ENCODE measurements at regions not wholly inside any gene's neighbourhood (a gene's known extent, or its start where the extent isn't known, plus 50 kb on each side); places are given as distances from the start of the nearest gene placed in this dataset.

- TF ChIP-seq CTCF (IDR thresholded peaks at IDR 0.05; ENCODE audit: insufficient read depth, low read length, severe bottlenecking) = no peak
- FAIRE-seq (no peak), DNase-seq (ENCODE audit: low read depth) (no peak)
- H3K4me3 ChIP-seq (ENCODE audit: low read depth, low read length) = no peak overlapping the region
- H3K27me3 ChIP-seq (ENCODE audit: control insufficient read depth, insufficient read depth, low read length) = no peaks in the 10 kb centered on the region
- no peaks in the 10 kb centered on the region for H3K36me3 ChIP-seq (ENCODE audit: control insufficient read depth, insufficient read depth, low read length)
Observed at GRCh38 chr10:117710181-117710798, 167.7 kb downstream of the EMX2 start.

DNA sequence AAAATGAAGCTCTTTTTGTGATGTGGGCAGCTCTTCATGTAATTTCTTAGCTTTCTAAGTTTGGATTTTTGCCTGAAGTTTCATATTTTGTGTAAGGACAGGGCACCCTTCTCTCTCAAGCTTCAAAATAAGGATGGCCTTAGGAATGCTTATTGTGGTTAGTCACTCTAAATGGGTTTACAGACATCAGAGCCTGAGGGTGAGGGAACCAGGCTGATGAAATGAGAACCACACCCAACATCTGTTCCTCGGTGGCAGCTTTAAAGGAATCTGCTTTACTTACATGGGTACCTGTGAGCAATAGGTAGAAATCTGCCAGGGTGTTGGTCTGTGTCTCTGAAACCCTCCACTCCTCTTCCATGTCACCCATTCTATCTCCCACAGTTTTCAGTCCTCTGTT lies 174.3 kb downstream of the EMX2 start:
- DNase-seq (ENCODE audit: low read depth) = no peak
- H3K36me3 ChIP-seq (ENCODE audit: control insufficient read depth, insufficient read depth, low read length) = no peaks in the 10 kb centered on the region
- FAIRE-seq = no peak
- H3K27me3 ChIP-seq (ENCODE audit: control insufficient read depth, insufficient read depth, low read length) = no peaks in the 10 kb centered on the region
- no peak for TF ChIP-seq CTCF (IDR thresholded peaks at IDR 0.05; ENCODE audit: insufficient read depth, low read length, severe bottlenecking)
- no peak overlapping the region for H3K4me3 ChIP-seq (ENCODE audit: low read depth, low read length)

DNA sequence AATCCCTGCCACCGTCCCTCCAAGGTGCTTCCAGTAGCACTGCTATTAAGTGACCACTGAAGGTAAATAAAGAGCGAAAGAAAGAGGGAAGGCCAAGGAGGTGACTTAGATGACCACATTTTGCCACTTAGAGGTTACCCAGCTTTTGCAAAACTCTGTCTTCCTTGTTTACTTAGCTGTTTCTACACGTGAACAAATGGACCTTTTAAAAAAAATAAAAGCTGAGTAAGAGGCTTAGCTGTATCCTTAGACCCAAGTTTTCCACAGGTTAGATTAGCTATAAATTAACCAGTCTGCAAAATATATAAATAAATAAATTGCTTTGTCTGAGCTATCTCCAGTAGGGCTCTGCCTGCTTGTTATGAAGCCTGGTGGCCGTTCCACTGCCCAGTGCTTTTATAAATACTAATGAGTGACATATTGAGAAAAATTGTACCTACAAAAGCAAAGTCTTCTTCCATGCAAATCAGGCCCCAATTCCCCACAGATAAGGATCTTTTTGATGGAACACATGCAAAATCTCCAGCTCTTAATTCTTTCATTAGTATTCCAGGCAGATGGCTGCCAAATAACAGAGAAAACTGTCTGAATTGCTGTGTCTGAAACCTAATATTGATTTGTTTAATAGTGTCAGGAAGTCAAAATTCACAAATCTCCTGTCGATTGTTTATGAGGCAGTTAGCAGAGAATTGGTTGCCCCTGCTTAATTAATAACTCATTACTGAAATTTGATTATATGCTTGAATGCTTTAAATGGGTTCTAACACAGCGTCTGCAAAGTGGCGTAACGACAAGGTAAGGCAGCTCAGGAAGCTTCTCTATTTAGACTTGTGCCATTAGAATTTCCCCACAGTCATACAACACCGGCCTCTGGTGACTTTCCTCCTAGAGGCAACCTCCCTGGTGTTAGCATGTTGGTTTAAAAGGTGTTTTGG lies 176.7 kb downstream of the EMX2 start:
- Histone ChIP-seq H3K36me3 (ENCODE audit: control insufficient read depth, insufficient read depth, low read length) (no peaks in the 10 kb centered on the region), H3K4me3 (ENCODE audit: low read depth, low read length) (no peak overlapping the region), H3K27me3 (ENCODE audit: control insufficient read depth, insufficient read depth, low read length) (no peaks in the 10 kb centered on the region)
- FAIRE-seq = no peak
- no peak for DNase-seq (ENCODE audit: low read depth)
- TF ChIP-seq CTCF (IDR thresholded peaks at IDR 0.05; ENCODE audit: insufficient read depth, low read length, severe bottlenecking) = no peak

DNA sequence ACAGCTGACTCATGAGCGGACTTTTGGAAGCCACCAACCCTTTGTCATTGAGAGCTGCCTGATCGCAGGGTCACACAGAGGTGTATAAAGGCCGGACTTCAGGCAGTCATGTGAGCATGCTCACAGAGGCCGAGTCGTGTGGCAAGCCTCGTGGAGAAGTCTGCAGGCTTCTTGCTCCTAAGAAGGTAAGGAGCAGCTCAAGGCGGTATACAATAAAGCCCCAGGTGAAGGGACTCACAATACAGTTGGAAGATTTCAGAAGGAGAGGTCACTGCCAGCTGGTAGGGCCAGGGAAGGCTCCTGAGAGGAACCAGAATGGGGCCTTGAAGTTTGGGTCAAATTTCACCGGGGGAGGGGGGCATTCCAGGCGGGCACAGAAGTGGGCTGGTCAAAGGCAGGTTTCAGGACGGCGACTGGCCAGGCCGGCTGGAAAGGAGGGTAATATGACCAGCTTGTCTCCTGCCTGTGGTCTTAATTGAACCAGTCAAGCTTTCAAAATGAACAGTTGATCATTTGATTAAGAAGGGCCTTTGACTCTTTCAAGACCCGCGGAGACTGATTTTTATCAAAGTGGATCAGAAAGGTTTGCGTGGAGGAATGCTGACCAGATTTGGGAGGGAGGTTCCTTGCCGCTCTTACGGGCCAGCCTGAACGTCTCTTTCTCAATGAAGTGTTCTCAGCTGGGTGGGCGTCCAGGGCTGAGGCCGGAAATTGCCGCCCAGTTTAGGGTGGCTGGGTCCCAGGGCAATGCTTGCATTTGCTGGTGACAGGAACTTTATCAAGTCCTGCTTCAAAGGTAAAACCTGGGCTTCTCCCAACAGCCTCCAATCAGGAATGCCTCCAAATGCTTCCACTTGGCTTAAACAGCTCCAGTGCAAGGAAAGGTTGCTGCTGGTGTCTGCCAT lies 178.6 kb downstream of the EMX2 start:
- TF ChIP-seq CTCF (IDR thresholded peaks at IDR 0.05; ENCODE audit: insufficient read depth, low read length, severe bottlenecking) = no peak
- no peaks in the 10 kb centered on the region for H3K27me3 ChIP-seq (ENCODE audit: control insufficient read depth, insufficient read depth, low read length)
- DNase-seq (ENCODE audit: low read depth) (no peak), FAIRE-seq (no peak)
- no peaks in the 10 kb centered on the region for H3K36me3 ChIP-seq (ENCODE audit: control insufficient read depth, insufficient read depth, low read length)
- no peak overlapping the region for H3K4me3 ChIP-seq (ENCODE audit: low read depth, low read length)

DNA sequence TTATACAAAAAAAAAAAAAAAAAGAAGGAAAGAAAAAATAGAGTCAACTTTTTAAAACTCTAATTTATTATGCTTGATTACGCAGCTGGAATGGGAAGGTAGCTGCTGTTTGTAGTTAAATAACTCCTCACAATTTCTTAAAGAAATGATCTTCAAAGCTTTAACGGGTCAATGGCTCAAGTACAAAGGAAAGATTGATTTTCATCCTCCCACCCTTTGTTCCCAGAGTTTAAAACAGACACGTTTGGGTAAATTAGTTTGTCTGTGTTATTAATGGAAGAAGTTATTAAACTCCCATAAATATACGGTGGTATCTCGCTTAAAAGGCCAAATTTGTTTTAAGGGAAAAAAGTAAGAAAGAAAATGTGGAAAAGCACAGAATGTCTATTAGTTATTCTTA lies 179.3 kb downstream of the EMX2 start:
- Histone ChIP-seq H3K36me3 (ENCODE audit: control insufficient read depth, insufficient read depth, low read length) (no peaks in the 10 kb centered on the region), H3K27me3 (ENCODE audit: control insufficient read depth, insufficient read depth, low read length) (no peaks in the 10 kb centered on the region), H3K4me3 (ENCODE audit: low read depth, low read length) (no peak overlapping the region)
- FAIRE-seq (no peak), DNase-seq (ENCODE audit: low read depth) (no peak)
- TF ChIP-seq CTCF (IDR thresholded peaks at IDR 0.05; ENCODE audit: insufficient read depth, low read length, severe bottlenecking) = no peak
